Caco-2 (cell line): ENCODE measurements at regions not wholly inside any gene's neighbourhood (a gene's known extent, or its start where the extent isn't known, plus 50 kb on each side); places are given as distances from the start of the nearest gene placed in this dataset.

Experiments used
- BruUV-seq: library from RNA; stranded (reverse); fragments of 400-500 nt; replicated peaks from 2 replicates; lab custom pipeline; 2021; lab: Mats Ljungman, UMichigan
- CTCF ChIA-PET: fragments of 300-600 bp; sonication (Branson Sonifier 250); formaldehyde crosslinking; loops from one replicate; lab custom pipeline; 2022; ENCODE audit warnings: antibody characterized with exemption; lab: Charles Lee
- POLR2A ChIA-PET: fragments of 300-600 bp; sonication (Branson Sonifier 250); formaldehyde crosslinking; loops from one replicate; lab custom pipeline; 2022; ENCODE audit warnings: antibody characterized with exemption; lab: Charles Lee
- DNase-seq, 2 experiments: peaks; one replicate each; pipeline versions ENCODE4 v3.0.0 to v3.0.0-alpha.2; 2020 to 2022
- H3K27me3 ChIP-seq: replicated peaks from 2 replicates; pipeline ENCODE4 v1.6.0; 2011; ENCODE audit warnings: low read length; ENCODE audit not compliant: control insufficient read depth, insufficient read depth
- H3K36me3 ChIP-seq: 2 replicates; pipeline ENCODE4 v1.5.1; 2011; ENCODE audit warnings: low read length; ENCODE audit not compliant: control insufficient read depth, insufficient read depth
- H3K4me1 ChIP-seq: fragments of 250-450 bp; sonication (Bioruptor Pico); 2 replicates; pipeline ENCODE4 v1.5.1; 2020; ENCODE audit warnings: mild to moderate bottlenecking
- H3K4me3 ChIP-seq: 2 replicates; pipeline ENCODE4 v1.5.1; 2011; ENCODE audit warnings: low read depth, mild to moderate bottlenecking, control low read depth, low read length
- H3K9me3 ChIP-seq: fragments of 250-450 bp; sonication (Bioruptor Pico); 2 replicates; pipeline ENCODE4 v1.5.1; 2020; ENCODE audit warnings: mild to moderate bottlenecking, moderate library complexity
- H3K27ac Mint-ChIP-seq: one replicate; pipeline ENCODE4 v1.8.0; 2022; ENCODE audit warnings: mixed read lengths; ENCODE audit not compliant: unreplicated experiment
- H3K27me3 Mint-ChIP-seq: one replicate; pipeline ENCODE4 v1.8.0; 2022; ENCODE audit warnings: mixed read lengths; ENCODE audit not compliant: insufficient read depth, unreplicated experiment
- H3K36me3 Mint-ChIP-seq: one replicate; pipeline ENCODE4 v1.8.0; 2022; ENCODE audit warnings: mild to moderate bottlenecking, mixed read lengths; ENCODE audit not compliant: insufficient read depth, unreplicated experiment
- H3K4me1 Mint-ChIP-seq: one replicate; pipeline ENCODE4 v1.8.0; 2022; ENCODE audit warnings: low read depth, mixed read lengths; ENCODE audit not compliant: unreplicated experiment
- H3K4me3 Mint-ChIP-seq: one replicate; pipeline ENCODE4 v1.8.0; 2022; ENCODE audit warnings: mild to moderate bottlenecking, moderate library complexity, mixed read lengths; ENCODE audit not compliant: unreplicated experiment
- H3K9me3 Mint-ChIP-seq: one replicate; pipeline ENCODE4 v1.8.0; 2022; ENCODE audit warnings: mixed read lengths; ENCODE audit not compliant: unreplicated experiment
- CTCF ChIP-seq, 2 experiments: fragments of 200-600 bp in 1 of 2; IDR thresholded peaks; 1 replicate in 1 of 2; 2 replicates in 1 of 2; pipeline versions ENCODE4 v1.5.1 to v1.8.0; 2011 to 2022; ENCODE audit warnings: antibody characterized with exemption in 1 of 2, control low read depth in 1 of 2, inconsistent platforms in 1 of 2, low read depth in 1 of 2, low read length in 1 of 2, mild to moderate bottlenecking in 1 of 2, moderate library complexity in 1 of 2; ENCODE audit not compliant: insufficient read depth in 1 of 2, severe bottlenecking in 1 of 2, unreplicated experiment in 1 of 2
- intact Hi-C: fragments of 100-400 bp; cut with micrococcal nuclease; formaldehyde crosslinking; loops from one replicate; pipeline ENCODE4 v1.10.0; 2022; ENCODE audit not compliant: unreplicated experiment

GRCh38 chr6:55009131-55009530, 162.6 kb downstream of the FAM83B start:
- Mint-ChIP-seq H3K27ac (no peak overlapping the region), H3K36me3 (no peaks in the 10 kb centered on the region), H3K4me1 (no peaks in the 10 kb centered on the region), H3K27me3 (peaks cover 7% of the 10 kb centered on the region), H3K9me3 (no peaks in the 10 kb centered on the region), H3K4me3 (no peak overlapping the region)
- BruUV-seq, result no TSS peak
- no peak for TF ChIP-seq CTCF (IDR thresholded peaks at IDR 0.05; ENCODE audit: insufficient read depth in 1 of 2, low read depth in 1 of 2, low read length in 1 of 2, severe bottlenecking in 1 of 2, unreplicated experiment in 1 of 2)
- ChIA-PET CTCF (no interaction called here), POLR2A (no interaction called here)
- intact Hi-C loops, result no loop called here
- DNase-seq, result no peak
- Histone ChIP-seq H3K4me3 (no peak overlapping the region), H3K4me1 (no peaks in the 10 kb centered on the region), H3K36me3 (no peaks in the 10 kb centered on the region), H3K27me3 (no peaks in the 10 kb centered on the region), H3K9me3 (no peaks in the 10 kb centered on the region)

- TF ChIP-seq CTCF (IDR thresholded peaks at IDR 0.05; ENCODE audit: insufficient read depth in 1 of 2, low read depth in 1 of 2, low read length in 1 of 2, severe bottlenecking in 1 of 2, unreplicated experiment in 1 of 2), result no peak
- H3K4me1 Mint-ChIP-seq, result no peaks in the 10 kb centered on the region
- DNase-seq, result no peak
- Histone ChIP-seq H3K4me3 (no peak overlapping the region), H3K36me3 (no peaks in the 10 kb centered on the region), H3K27me3 (no peaks in the 10 kb centered on the region), H3K9me3 (no peaks in the 10 kb centered on the region), H3K4me1 (no peaks in the 10 kb centered on the region)
- intact Hi-C loops, result no loop called here
- peaks cover 5% of the 10 kb centered on the region for H3K27me3 Mint-ChIP-seq
- no peaks in the 10 kb centered on the region for H3K9me3 Mint-ChIP-seq
- H3K36me3 Mint-ChIP-seq, result no peaks in the 10 kb centered on the region
- POLR2A ChIA-PET, result no interaction called here
- CTCF ChIA-PET, result no interaction called here
- BruUV-seq, result no TSS peak
- H3K4me3 Mint-ChIP-seq, result no peak overlapping the region
- H3K27ac Mint-ChIP-seq, result no peak overlapping the region
Measured at GRCh38 chr6:55011034-55011433, 163.3 kb upstream of the HCRTR2 start.

- DNase-seq, result no peak
- Histone ChIP-seq H3K9me3 (no peaks in the 10 kb centered on the region), H3K4me1 (no peaks in the 10 kb centered on the region), H3K4me3 (no peak overlapping the region), H3K27me3 (no peaks in the 10 kb centered on the region), H3K36me3 (no peaks in the 10 kb centered on the region)
- Mint-ChIP-seq H3K36me3 (no peaks in the 10 kb centered on the region), H3K4me1 (no peaks in the 10 kb centered on the region), H3K9me3 (no peaks in the 10 kb centered on the region), H3K27ac (no peak overlapping the region), H3K27me3 (peaks cover 4% of the 10 kb centered on the region), H3K4me3 (no peak overlapping the region)
- TF ChIP-seq CTCF (IDR thresholded peaks at IDR 0.05; ENCODE audit: insufficient read depth in 1 of 2, low read depth in 1 of 2, low read length in 1 of 2, severe bottlenecking in 1 of 2, unreplicated experiment in 1 of 2), result no peak
- intact Hi-C loops, result no loop called here
- BruUV-seq, result no TSS peak
- ChIA-PET CTCF (no interaction called here), POLR2A (no interaction called here)
Measured at GRCh38 chr6:55012454-55012853, 161.9 kb upstream of the HCRTR2 start.
